ENCODE measurements at regions not wholly inside any gene's neighbourhood (a gene's known extent, or its start where the extent isn't known, plus 50 kb on each side); places are given as distances from the start of the nearest gene placed in this dataset.
A peak's percentile ranks its signal among the peaks of the same experiment; 100 is the strongest.

- ChIA-PET POLR2A (no interaction called here), CTCF (no interaction called here)
- TF ChIP-seq CTCF (IDR thresholded peaks at IDR 0.05; ENCODE audit: low read depth, low read length), result no peak
- Histone ChIP-seq H3K27ac (ENCODE audit: low read depth, low read length) (no peak overlapping the region), H3K27me3 (ENCODE audit: control insufficient read depth, insufficient read depth, low read length) (peaks cover 36% of the 10 kb centered on the region), H3K9me3 (ENCODE audit: control insufficient read depth, insufficient read depth, low read length) (no peaks in the 10 kb centered on the region; the same call in 1 of the 2 replicates), H3K4me3 (ENCODE audit: low read depth, low read length) (no peak overlapping the region)
- no peak for DNase-seq (ENCODE audit: low read depth, low spot score)
These were observed 163.3 kb downstream of the TFCP2L1 start for GRCh38 chr2:121121661-121122060.

- ChIA-PET CTCF (no interaction called here), POLR2A (no interaction called here)
- TF ChIP-seq CTCF (IDR thresholded peaks at IDR 0.05; ENCODE audit: low read depth, low read length), result no peak
- Histone ChIP-seq H3K27me3 (ENCODE audit: control insufficient read depth, insufficient read depth, low read length) (peaks cover 41% of the 10 kb centered on the region), H3K9me3 (ENCODE audit: control insufficient read depth, insufficient read depth, low read length) (no peaks in the 10 kb centered on the region; the same call in 1 of the 2 replicates), H3K27ac (ENCODE audit: low read depth, low read length) (no peak overlapping the region), H3K4me3 (ENCODE audit: low read depth, low read length) (no peak overlapping the region)
- DNase-seq (ENCODE audit: low read depth, low spot score), result no peak
These were observed 161.7 kb downstream of the TFCP2L1 start for GRCh38 chr2:121123268-121123667.

GRCh38 chr2:121124330-121124729 lies 160.7 kb downstream of the TFCP2L1 start:
- no peak for DNase-seq (ENCODE audit: low read depth, low spot score)
- H3K27ac ChIP-seq (ENCODE audit: low read depth, low read length), result no peak overlapping the region
- no peak for TF ChIP-seq CTCF (IDR thresholded peaks at IDR 0.05; ENCODE audit: low read depth, low read length)
- no peak overlapping the region for H3K4me3 ChIP-seq (ENCODE audit: low read depth, low read length)
- no peaks in the 10 kb centered on the region; the same call in 1 of the 2 replicates for H3K9me3 ChIP-seq (ENCODE audit: control insufficient read depth, insufficient read depth, low read length)
- H3K27me3 ChIP-seq (ENCODE audit: control insufficient read depth, insufficient read depth, low read length), result peaks cover 35% of the 10 kb centered on the region
- ChIA-PET POLR2A (no interaction called here), CTCF (no interaction called here)

GRCh38 chr2:121125350-121125749 lies 159.7 kb downstream of the TFCP2L1 start:
- Histone ChIP-seq H3K27ac (ENCODE audit: low read depth, low read length) (no peak overlapping the region), H3K27me3 (ENCODE audit: control insufficient read depth, insufficient read depth, low read length) (peaks cover 33% of the 10 kb centered on the region), H3K4me3 (ENCODE audit: low read depth, low read length) (no peak overlapping the region), H3K9me3 (ENCODE audit: control insufficient read depth, insufficient read depth, low read length) (no peaks in the 10 kb centered on the region; the same call in 1 of the 2 replicates)
- POLR2A ChIA-PET, result no interaction called here
- CTCF ChIA-PET, result no interaction called here
- no peak for DNase-seq (ENCODE audit: low read depth, low spot score)
- TF ChIP-seq CTCF (IDR thresholded peaks at IDR 0.05; ENCODE audit: low read depth, low read length), result no peak

- H3K4me3 ChIP-seq (ENCODE audit: low read depth, low read length), result no peak overlapping the region
- H3K27ac ChIP-seq (ENCODE audit: low read depth, low read length), result no peak overlapping the region
- no peak for DNase-seq (ENCODE audit: low read depth, low spot score)
- peak; percentile 56 for TF ChIP-seq CTCF (IDR thresholded peaks at IDR 0.05; ENCODE audit: low read depth, low read length)
- POLR2A ChIA-PET, result no interaction called here
- CTCF ChIA-PET, result interaction anchor here (0.6 to 1.6 kb wide), 14 partner anchors 10 to 629 kb away, joined by 3 to 11 read pairs (median 3); partner anchors contain the start of gene RNU4ATAC
- no peaks in the 10 kb centered on the region for H3K9me3 ChIP-seq (ENCODE audit: control insufficient read depth, insufficient read depth, low read length)
- peaks cover 15% of the 10 kb centered on the region for H3K27me3 ChIP-seq (ENCODE audit: control insufficient read depth, insufficient read depth, low read length)
These were observed 156.0 kb downstream of the TFCP2L1 start for GRCh38 chr2:121128741-121129659.

Measured in AG04450 (cell line).